ENCODE measurements at regions not wholly inside any gene's neighbourhood (a gene's known extent, or its start where the extent isn't known, plus 50 kb on each side); places are given as distances from the start of the nearest gene placed in this dataset.

DNA sequence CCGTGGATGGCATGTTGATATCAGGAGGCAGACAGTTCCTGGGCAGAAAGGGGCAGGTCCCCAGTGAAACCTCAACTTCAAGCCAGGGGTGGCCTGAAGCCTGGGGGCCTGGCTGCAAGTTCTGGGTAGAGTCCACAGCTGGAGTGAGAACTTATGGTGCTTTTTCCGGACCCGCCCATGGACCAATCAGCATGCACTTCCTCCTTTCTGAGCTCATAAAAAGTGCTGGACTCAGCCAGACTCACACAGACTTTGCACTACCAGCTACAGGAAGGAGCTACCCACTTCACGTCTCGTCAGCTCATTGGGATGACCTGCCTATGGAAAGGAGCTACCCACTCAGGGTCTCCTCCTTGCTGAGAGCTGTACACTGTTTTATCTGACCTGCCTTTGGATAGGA lies 183.1 kb upstream of the MC4R start:
- DNase-seq: peak; percentile 30

DNA sequence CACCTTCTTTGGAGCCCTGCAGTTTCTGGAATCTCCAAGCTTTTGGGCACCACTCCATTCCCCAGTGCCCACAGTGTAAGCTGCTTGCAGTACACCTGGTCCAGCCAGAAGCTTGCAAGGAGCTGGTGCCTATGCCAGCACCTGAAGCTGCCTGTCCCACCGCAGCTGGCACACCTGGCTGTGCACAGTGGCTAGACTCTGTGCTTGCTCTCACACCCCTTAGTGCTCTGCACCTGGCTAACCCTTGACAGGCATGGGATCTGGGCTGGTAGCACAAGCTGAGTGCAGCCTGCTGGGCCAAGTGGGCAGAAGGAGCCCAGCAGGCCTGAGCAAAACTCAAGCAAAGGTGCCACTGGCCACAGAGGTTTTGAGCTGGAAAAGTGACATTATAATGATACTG lies 183.8 kb upstream of the MC4R start:
- peak; percentile 7 for DNase-seq

DNA sequence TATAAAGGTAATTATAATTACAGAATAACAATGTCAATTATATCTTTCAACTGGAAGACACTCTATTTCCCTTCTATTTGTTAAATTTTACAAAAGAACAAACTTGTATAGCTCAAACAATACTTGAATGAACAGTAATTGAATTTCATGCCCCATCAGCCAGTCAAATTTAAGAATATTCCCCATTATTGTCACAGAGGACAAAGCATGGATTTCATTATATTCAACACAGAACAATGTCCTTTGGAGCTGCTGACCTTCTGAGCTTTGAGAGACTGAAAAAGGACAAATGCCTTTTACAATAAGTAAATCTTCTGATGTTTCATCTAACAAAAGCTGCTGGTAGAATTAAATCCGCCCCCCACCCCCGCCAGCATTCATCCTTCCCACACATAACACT lies 187.5 kb upstream of the MC4R start:
- DNase-seq: no peak

DNA sequence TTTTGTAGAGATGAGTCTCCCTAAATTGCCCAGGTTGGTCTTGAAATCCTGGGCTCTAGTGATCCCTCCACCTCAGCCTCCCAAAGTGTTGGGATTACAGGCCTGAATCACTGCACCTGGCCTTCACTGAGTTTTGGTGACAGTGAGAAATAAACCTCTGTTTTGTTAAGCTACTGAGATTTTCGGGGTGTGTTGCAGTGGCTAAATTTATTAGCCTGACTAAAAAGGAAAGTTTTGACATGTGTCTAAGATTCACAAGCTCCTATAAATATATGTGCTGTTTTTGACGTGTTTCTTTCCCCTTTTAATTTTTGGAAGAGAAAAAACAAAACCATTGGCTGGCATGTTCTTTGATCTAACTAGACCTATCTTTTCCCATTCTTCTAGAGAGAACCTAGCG lies 190.5 kb upstream of the MC4R start:
- DNase-seq: no peak

DNA sequence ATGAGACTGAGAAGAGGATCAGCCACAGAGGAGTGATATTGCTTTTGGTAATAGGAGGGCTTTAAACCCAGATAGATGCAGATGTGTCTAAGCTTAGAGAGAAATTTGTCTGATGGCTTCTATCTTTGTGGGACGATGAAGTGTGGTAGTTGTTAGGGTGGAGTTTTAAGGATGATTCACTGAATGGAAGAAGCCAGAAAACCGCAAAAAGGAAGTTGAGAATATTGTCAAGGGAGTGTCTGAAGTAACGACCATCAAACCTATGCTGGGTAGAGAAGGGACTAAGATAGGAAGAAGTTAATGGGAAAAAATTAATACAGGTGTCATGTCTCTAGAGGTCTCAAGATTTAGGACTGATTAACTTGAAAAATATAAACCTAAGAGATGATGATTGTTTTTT lies 195.6 kb upstream of the MC4R start:
- no peak for DNase-seq

DNA sequence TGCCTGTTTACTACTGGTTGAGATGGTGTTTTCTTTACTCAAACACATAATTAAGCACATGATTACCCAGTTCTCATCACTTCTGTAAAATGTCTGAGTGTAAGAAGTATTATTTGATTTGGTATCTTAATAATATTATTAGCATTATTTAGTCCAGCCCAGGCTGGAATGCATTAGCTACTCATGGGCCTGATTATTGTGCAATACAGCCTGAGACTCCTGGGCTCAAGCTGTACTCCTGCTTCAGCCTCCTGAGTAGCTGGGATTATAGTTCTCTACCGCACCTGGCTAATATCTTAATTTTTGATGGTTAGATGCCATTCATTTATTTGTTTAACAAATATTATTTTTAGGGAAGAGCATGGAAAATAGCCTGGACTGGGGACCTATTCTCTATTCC lies 197.6 kb upstream of the MC4R start:
- DNase-seq: no peak

DNA sequence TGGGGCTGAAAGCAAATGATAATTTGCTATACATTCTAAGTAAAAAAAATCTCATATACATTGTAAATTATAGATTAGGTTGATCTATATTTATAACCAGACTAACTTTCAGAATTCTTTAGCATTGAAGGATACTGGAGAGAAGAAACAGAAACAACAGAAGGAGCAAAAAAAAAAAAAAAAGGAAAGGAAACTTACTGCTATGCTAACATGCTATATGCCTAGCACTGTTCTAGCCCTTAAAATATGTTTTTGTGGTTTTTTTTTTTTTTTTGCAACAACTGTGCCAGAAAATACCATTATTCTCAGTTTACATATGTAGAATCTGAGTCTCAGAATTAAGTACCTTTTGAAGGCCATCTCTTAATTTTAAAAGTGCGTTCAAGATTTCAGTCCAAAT lies 204.9 kb upstream of the MC4R start:
- no peak for DNase-seq

DNA sequence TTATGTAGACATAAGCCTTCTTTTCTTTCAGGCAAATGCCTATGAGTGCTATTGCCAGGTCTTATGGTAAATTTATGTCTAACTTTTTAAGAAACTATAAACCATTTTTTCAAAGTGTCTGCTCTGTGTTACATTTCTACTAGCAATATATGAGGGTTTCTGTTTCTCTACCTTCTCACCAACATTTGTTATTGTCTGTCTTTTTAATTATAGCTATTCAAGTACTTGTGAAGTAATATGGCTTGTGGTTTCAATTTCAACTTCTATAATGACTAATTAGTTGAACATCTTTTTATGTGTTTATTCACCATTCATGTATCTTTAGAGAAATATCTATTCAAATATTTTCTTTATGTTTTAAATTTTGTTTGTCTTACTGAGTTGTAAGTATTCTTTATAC lies 213.1 kb upstream of the MC4R start:
- no peak for DNase-seq

DNA sequence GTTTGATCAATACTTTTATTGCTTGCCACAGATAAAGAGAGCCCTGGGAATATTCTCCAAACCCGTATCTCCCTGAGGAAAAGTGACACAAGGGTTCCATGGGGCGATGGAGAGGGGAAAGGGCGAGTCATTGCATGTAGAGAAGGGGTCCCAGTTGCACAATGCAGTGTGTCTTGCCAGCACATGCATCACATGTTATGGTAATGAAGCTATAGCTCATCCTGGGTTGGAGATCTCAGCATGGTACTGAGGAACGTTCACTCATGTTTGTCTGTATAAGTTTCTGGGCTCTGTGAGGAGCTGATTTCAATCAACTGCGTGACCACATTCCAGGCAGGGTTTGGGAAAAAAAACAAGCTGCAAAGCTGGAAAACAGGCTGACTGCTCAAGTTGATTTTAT lies 220.7 kb upstream of the MC4R start:
- DNase-seq: no peak

DNA sequence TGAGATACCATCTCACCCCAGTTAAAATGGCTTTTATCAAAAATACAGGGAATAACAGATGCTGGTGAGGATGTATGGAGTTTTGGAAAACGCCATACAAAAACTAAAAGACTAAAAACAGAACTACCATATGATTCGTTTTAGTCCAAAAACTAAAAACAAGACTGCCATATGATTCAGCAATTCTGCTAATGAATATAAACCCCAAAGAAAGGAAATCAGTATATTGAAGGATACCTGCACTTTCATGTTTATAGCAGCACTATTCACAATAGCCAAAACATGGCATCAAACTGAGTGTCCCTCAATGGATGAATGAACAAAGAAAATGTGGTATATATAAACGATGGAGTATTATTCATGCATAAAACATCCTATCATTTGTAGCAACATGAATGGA lies 224.4 kb upstream of the MC4R start:
- no peak for DNase-seq

DNA sequence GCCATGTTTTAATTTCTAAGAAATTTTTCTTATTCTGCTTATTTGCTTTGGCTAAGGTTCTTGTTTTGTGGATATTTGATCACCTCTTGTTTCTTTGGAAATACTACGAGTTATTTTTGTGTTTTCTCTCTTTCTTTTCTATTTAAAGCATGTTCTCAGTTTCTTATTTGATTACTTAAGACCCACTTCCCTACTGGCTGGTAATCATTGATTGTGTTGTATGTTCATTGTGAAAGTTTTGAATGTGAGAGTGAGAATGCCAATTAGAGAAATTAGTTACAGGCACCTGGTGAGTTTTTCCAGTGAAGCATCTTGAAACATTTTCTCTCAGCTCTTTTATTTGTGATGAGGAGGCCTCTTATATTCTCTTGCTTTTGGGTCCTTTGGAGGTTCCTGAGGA lies 226.7 kb upstream of the MC4R start:
- DNase-seq: no peak

DNA sequence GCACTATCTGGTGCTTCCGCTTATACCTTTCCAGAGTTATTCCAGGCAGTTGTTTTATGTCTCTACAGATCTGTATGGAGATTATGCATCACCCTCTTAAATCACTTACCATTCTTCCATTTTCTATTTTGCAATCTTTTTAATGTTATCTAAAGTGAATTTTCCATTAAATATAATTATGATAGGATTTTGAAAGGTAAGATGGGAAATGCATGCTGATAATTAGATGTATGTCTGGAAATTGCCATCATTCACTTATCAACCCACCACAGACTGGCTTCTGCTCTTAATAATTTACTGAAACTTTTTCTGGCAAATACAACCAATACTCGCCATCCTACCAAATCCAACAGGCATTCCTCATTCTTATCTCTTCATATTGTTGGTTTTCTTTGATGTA lies 227.4 kb upstream of the MC4R start:
- DNase-seq: no peak

DNA sequence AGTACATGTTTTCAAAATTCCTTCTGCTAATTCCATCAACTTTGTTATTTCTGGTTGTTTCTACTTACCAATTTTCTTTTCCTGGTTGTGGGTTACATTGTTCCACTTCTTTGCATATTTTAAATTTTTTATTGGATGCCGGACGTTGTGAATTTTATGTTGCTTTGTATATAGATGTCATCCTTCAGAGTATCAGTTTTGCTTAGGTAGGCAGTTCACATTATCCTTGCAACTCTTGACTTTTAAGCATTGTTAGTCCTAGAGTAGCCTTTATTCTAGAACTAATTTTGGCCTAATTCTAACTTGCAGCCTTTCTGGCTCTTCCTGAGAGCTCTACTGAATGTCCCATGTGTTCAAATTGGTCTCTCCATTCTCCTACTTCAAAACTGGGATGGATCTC lies 228.7 kb upstream of the MC4R start:
- DNase-seq: no peak

DNA sequence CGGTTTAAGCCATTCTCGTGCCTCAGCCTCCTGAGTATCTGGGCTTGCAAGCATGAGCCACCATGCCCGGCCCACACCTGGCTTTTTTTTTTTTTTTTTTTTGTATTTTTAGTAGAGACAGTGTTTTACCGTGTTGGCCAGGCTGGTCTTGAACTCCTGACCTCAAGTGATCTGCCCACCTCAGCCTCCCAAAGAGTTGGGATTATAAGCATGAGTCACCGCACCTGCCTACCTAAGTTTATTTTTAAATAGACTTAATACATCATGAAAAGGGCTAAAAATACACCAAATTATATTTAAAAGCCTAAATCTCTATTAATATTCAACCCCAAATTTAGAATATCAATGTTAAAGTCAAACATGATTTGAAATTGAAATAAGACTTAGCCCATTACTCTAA lies 250.8 kb upstream of the MC4R start:
- no peak for DNase-seq

DNA sequence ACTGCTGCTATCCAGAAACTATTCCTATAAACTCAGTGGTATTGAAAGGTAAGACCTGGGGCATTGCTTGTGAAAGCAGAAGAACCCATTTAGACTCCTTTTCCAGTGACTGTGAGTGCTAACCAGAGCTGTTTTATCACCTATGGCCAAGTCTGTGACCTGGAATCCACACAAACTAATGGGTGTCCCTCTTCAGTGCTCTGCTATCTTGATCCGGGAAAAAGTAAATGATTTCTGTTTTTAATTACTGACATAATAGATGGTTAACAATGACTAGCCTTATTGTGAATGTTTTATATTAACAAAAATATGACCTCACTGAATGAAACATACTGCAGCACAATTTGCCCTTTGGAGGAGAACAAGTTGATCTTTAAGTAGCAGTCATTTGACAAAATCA lies 251.6 kb upstream of the MC4R start:
- DNase-seq: no peak

DNA sequence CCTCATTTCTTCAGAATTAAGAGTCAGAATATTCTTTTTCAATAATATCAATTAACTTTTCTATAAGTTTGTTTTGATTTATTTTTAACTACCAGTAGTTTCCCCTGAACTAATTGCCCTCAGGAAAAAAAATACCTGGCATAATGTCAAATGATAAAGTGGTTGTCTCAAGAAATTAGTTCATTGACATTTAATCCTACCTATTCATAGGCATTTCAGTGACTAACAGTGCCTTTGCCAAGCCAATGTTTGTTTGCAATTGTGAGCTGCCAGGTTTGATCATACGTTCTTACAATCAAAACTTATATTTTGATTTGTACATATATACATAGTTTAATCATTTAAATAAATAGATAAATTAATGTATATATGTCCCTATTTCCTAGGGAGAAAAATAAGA lies 267.3 kb upstream of the MC4R start:
- no peak for DNase-seq

DNA sequence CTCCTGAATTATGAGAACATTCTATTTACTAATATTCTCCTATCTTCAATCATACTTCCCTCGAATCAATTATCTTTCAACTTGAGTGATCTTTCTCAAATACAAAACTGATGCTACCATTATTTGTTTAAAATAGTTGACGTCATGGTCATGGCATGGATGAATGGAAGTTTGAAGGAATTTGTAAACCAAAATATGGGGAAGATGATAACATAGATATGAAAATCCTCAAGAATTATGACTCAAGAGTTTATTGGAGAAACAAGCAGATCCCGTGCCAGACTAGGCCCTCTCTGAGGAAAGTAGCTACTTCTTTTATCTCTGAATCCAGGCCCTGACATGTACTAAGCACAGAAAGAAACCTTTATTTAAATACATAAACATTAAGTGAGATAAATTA lies 270.4 kb upstream of the MC4R start:
- no peak for DNase-seq

DNA sequence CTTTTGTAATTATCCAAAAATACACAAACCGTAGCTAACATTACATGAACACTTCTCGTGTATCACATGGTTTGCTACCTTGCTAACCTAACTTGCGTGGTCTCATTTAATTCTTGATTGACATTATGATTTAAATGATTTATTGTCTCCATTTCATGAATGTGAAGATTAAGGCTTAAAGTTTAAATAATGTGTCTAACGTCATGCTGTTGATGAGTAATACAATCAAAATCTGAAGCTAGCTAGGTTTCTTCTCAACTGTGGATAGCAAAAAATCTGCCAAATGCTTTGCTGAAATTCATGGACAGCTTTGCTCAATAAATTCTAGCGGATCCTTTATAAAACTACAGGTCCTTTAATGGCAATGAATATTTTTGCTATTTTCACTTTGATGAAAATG lies 274.1 kb upstream of the MC4R start:
- no peak for DNase-seq

DNA sequence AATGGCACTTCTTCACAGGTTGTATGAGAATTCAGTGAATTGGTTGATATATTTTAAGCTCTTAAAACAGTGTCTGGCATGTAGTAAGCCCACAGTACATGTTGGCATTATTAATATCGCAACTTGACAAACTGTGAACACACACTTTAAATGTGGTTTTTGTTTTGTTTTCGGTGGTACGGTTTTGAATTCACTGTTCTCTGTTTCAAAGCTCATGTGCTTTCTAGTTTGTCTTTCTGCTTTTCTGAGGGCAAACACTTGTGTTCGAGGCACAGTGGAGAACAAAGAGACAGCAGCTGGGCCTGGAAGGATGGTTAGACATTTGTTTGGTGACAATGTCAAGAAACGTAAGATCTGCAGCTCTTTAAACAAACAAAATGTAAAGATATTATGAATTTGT lies 276.5 kb upstream of the MC4R start:
- DNase-seq: no peak

DNA sequence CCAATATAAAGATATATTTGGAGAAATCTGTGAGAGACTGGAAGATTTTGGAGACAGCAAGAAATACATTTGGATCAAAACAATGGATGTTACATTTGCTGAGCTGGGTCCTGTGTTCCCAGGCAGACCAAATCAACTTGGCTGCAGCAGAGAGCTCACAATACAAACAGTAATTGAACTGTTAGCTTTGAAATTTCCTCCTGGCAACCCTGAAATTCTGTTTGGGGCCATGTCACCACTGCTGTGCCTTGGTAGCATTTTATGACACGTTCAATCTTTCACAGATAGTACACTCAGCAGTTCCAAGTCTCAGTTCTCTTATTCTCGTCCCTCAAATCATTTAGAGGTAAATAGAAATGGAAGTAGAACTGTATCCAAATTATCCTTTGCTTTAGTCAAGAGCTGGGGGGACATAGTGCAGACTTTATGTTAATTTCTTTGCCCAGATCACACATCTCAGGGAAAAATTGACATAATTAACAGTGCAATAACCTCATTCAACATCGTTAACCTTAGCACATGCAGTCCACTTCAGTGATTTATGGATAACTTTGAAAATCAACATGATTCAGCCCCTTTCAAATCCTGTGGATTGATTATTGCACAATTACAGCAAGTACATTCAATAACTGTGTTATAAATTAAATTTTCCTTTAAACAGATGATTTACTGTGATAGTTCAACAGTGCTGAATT lies 277.4 kb upstream of the MC4R start:
- DNase-seq: no peak

DNA sequence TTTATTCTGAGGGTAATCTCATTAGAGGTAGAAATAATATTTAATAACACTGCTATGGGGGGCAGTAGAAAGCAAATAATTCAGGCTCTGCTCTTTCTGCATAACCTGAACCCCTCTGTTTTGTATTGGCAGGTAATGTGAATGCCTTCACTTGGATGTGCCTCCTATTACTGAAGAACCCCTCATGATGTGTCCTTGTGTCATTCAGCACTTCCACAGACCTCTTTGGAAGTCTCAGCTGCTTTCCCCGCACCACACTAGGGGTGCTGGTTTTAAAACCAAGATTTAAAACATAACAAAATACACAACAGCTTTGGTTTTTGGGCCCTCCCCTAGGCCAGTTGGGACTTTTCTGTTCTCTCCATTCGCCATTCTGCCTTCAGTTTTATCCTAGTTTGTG lies 281.7 kb upstream of the MC4R start:
- DNase-seq: no peak

DNA sequence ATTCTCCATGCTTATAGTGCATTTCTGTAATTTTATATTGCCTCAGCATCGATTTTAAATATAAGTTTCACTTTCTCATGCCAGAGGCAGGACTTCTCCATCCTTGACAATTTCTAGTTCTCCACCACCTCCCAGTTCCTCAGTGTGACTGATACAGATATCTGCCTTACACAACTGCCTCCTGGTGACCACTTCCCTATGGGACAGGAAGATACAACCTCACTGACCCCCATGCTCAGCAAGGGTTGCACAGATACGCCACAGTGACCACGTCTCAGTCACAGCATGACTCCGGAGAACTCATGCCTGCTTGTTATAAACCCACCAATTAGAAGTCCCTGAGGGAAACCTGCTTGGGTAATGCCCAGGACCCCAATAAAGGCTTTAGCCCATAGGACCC lies 284.0 kb upstream of the MC4R start:
- no peak for DNase-seq

DNA sequence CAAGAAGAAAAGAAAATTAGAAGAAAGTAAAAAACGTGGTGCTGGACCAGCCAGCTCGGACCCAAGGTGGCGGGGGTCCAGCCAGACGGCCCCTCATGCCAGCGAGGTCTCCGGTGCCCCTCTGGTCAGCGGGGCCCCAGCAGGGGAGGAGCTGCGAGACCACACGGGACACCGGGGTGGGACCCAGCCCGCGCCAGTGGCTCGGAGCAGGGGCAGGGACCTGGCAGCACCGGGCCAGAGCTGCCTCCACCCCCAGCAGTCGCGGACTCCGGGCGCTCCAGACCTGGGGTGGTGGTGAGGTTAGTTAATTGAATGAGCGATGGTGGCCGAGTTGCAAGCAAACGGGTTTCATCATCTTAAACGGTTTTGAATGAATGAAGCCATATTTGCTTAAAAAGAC lies 289.9 kb upstream of the MC4R start:
- no peak for DNase-seq

DNA sequence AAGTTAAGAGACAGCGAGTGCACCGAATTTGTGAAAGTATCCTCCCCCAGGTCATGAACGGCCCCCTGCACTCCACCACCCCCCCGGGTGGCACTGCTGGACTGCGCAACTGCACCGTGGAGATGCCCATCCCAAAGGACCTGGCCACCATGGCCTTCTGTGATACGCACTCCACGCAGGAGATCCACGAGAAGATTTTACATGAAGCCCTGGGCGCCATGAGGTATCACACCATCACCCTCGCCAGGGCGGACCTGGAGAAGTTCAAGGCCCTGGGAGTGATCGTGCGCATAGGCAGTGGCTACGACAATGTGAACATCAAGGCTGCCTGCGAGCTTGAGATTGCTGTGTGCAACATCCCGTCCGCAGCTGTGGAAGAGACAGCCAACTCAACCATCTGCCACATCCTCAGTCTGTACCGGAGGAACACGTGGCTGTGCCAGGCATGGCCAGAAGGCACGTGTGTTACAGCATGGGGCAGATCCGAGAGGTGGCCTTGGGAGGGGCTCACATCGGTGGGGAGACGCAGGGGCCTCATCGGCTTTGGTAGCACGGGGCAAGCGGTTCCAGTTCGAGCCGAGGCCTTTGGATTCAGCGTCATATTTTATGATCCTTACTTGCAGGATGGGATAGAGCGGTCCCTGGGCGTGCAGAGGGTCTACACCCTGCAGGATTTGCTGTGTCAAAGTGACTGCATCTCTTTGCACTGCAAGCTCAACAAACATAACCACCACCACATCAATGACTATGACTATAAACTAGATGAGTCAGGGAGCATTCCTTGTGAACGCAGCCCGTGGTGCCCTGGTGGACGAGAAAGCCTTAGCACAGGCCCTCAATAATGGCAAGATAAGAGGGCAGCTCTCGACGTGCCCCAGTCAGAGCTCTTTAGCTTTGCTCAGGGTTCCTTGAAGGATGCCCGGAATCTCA lies 290.8 kb upstream of the MC4R start:
- DNase-seq: no peak

DNA sequence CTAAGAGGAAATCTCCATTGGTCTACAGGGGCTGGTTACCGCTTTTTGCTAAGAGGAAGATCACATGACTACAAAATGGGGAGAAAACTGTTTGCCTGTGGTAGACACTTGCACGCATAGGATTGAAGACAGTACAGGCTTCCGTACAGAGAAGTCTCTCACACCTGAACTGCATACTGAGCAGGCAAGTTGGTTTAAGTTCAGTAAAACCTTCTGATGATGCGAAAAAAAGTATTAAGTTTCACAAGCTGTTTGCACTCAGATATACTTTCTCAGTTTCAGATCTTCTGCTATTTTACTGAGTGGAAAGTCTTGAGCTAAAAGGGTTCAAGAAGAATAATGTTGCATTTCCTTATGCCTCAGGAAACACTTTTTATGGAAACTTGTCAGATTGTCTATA lies 292.2 kb upstream of the MC4R start:
- no peak for DNase-seq

All from RPMI8226 (cell line).